ENCODE measurements at regions not wholly inside any gene's neighbourhood (a gene's known extent, or its start where the extent isn't known, plus 50 kb on each side); places are given as distances from the start of the nearest gene placed in this dataset.

DNA sequence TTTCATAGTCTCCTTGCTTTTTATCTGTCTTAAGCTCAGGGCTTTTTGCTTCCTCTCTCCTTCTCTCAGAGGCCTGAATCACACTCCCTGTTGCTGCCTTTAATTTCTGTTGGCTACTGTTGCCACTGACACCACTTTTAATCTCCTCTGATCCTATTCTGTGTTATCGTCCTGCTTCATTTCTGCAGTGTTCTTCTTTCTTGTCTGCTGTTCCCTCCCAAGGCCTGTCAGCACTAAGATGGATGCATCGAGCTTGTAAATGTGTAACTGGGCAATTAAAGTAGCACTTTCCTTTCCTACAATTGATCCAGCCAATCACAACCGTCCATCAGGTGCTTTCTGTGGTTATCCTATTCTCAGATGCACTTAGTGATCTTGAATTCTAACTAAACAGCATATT is 71.3 kb upstream of the VEPH1 start:
- no peak for TF ChIP-seq POLR2A (IDR thresholded peaks at IDR 0.05)
- TF ChIP-seq, protein P1, sequence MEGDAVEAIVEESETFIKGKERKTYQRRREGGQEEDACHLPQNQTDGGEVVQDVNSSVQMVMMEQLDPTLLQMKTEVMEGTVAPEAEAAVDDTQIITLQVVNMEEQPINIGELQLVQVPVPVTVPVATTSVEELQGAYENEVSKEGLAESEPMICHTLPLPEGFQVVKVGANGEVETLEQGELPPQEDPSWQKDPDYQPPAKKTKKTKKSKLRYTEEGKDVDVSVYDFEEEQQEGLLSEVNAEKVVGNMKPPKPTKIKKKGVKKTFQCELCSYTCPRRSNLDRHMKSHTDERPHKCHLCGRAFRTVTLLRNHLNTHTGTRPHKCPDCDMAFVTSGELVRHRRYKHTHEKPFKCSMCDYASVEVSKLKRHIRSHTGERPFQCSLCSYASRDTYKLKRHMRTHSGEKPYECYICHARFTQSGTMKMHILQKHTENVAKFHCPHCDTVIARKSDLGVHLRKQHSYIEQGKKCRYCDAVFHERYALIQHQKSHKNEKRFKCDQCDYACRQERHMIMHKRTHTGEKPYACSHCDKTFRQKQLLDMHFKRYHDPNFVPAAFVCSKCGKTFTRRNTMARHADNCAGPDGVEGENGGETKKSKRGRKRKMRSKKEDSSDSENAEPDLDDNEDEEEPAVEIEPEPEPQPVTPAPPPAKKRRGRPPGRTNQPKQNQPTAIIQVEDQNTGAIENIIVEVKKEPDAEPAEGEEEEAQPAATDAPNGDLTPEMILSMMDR (IDR thresholded peaks at IDR 0.05) = no peak
